Suprapubic skin (tissue), 4 donors: ENCODE measurements at regions not wholly inside any gene's neighbourhood (a gene's known extent, or its start where the extent isn't known, plus 50 kb on each side); places are given as distances from the start of the nearest gene placed in this dataset.

ENCODE experiments used
- DNase-seq, 2 donors: peaks; one replicate each; pipeline ENCODE4 v3.0.0-alpha.2; 2019; ENCODE audit warnings: low spot score in 2 of 2
- H3K27ac ChIP-seq: fragments of 200-600 bp; sonication (generic); one replicate; pipeline ENCODE4 v1.5.1; 2019
- H3K27me3 ChIP-seq: fragments of 200-600 bp; sonication (generic); one replicate; pipeline ENCODE4 v1.5.1; 2019
- H3K36me3 ChIP-seq: fragments of 200-600 bp; sonication (generic); one replicate; pipeline ENCODE4 v1.5.1; 2019
- H3K4me1 ChIP-seq: fragments of 200-600 bp; sonication (generic); one replicate; pipeline ENCODE4 v1.5.1; 2019
- H3K4me3 ChIP-seq: fragments of 200-600 bp; sonication (generic); one replicate; pipeline ENCODE4 v1.5.1; 2019; ENCODE audit warnings: mild to moderate bottlenecking
- H3K9me3 ChIP-seq: fragments of 200-600 bp; sonication (generic); one replicate; pipeline ENCODE4 v1.5.1; 2019
- EP300 ChIP-seq: sonication (generic); formaldehyde crosslinking; IDR thresholded peaks from one replicate; pipeline ENCODE4 v1.6.1; 2017; ENCODE audit warnings: antibody characterized with exemption
- POLR2A ChIP-seq, 2 donors: fragments of 450-650 bp; IDR thresholded peaks; one replicate each; pipeline ENCODE4 v1.6.1; 2017; ENCODE audit warnings: antibody characterized with exemption in 2 of 2, mild to moderate bottlenecking in 2 of 2, moderate library complexity in 2 of 2
- POLR2AphosphoS5 ChIP-seq, 3 donors: sonication (generic); formaldehyde crosslinking; IDR thresholded peaks; one replicate each; pipeline ENCODE4 v1.6.1; 2017; ENCODE audit warnings: antibody characterized with exemption in 3 of 3
- WGBS: methylation state at CpG from one replicate; pipeline ENCODE4 v1.1.5; 2018; 5-methylcytosine and 5-hydroxymethylcytosine counted together
- TF ChIP-seq, protein P1 (sequence below), 2 donors: fragments of 200-600 bp in 1 of 2; fragments of 450-650 bp in 1 of 2; sonication (generic) in 1 of 2; IDR thresholded peaks; one replicate each; pipeline ENCODE4 v1.5.1; 2016 to 2019; ENCODE audit warnings: antibody characterized with exemption in 2 of 2, mild to moderate bottlenecking in 1 of 2, moderate library complexity in 1 of 2

DNA sequence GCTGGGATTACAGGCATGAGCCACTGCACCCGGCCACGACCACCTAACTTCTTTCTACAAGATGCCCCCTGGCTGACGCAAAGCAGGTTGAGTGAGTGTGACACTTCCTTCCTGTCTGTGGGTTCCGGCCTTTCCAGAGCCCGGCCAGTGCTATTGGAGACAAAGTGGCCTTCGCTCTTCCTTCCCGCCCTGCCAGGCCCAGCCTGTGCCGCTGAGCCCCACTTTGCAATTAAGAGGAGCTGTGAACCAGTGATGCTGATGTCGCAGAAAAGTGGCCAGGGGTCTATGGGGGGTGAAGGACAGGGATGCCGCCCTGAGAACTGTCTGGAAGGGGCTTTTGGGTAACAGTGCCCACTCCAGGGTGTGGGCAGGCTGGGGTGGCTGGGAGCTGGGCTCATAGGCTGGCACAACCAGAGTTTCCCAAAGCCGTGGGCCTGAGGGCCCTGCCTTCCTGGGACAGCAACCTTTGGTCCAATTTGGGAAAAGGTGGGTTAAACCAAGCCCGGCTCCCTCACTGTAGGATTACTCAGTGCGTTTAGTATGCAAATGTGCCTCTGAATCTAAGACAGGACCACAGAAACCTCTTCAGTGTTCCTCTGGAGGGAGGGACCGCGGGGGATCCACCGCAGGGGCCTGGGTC, 174.9 kb downstream of the SEC14L1 start:
- Histone ChIP-seq H3K4me1 (peaks cover 57% of the 10 kb centered on the region), H3K9me3 (no peaks in the 10 kb centered on the region), H3K27ac (no peak overlapping the region), H3K36me3 (no peaks in the 10 kb centered on the region), H3K27me3 (no peaks in the 10 kb centered on the region), H3K4me3 (no peak overlapping the region)
- TF ChIP-seq EP300, result no peak
- no peak for TF ChIP-seq POLR2AphosphoS5 (IDR thresholded peaks at IDR 0.05)
- TF ChIP-seq, protein P1, sequence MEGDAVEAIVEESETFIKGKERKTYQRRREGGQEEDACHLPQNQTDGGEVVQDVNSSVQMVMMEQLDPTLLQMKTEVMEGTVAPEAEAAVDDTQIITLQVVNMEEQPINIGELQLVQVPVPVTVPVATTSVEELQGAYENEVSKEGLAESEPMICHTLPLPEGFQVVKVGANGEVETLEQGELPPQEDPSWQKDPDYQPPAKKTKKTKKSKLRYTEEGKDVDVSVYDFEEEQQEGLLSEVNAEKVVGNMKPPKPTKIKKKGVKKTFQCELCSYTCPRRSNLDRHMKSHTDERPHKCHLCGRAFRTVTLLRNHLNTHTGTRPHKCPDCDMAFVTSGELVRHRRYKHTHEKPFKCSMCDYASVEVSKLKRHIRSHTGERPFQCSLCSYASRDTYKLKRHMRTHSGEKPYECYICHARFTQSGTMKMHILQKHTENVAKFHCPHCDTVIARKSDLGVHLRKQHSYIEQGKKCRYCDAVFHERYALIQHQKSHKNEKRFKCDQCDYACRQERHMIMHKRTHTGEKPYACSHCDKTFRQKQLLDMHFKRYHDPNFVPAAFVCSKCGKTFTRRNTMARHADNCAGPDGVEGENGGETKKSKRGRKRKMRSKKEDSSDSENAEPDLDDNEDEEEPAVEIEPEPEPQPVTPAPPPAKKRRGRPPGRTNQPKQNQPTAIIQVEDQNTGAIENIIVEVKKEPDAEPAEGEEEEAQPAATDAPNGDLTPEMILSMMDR (IDR thresholded peaks at IDR 0.05), result no peak
- no peak for TF ChIP-seq POLR2A (IDR thresholded peaks at IDR 0.05)
- DNase-seq, result peak in 1 of 2 donors; percentile 61
- WGBS, result 88% methylated on average over 8 of the region's 16 CpGs

DNA sequence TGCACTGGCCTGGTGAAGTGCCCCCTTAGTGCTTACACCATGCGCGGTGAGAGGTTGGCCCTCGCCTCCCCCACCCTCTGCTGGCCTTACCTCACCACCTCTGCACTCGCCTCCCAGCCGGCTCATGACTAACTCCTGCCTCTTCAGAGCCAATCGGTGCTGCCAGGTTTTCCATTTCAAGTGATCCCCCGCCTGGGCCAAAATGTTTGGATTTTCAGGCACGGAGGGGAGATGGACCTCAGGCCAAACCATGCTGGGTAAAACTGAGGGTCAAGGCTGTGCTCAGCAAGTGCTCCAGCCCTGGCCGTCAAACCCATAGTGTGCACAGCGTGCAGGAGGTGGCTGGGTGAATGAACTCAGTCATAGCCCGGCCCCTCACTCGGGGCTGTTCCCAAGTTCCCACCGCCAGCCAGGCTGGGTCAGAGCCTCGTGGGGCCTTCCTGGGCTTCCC, 175.4 kb downstream of the SEC14L1 start:
- Histone ChIP-seq H3K36me3 (no peaks in the 10 kb centered on the region), H3K27me3 (no peaks in the 10 kb centered on the region), H3K4me3 (no peak overlapping the region), H3K27ac (no peak overlapping the region), H3K9me3 (no peaks in the 10 kb centered on the region), H3K4me1 (peaks cover 62% of the 10 kb centered on the region)
- WGBS, result 53% methylated on average over 11 of the region's 14 CpGs
- no peak for TF ChIP-seq POLR2AphosphoS5 (IDR thresholded peaks at IDR 0.05)
- TF ChIP-seq EP300, result no peak
- no peak for TF ChIP-seq POLR2A (IDR thresholded peaks at IDR 0.05)
- TF ChIP-seq, protein P1 (IDR thresholded peaks at IDR 0.05), result no peak
- peak; percentile 76 to 82 for DNase-seq

DNA sequence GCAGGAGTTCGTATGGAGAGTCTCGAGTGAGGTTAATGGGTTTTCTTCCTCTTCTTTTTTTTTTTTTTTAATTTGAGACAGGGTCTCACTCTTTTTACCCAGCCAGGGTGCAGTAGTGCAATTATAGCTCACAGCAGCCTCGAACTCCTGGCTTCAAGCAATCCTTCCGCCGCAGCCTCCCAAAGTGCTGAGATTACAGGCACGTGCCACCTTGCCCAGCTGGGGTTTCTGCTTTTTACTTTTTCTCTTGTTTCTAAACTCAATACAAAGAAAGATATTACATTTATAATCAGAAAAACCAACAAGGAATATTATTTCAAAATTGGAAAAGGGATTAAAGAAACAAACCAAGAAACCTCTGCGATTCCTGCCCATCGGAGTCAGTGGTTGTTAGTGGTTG, 175.9 kb downstream of the SEC14L1 start:
- Histone ChIP-seq H3K4me3 (no peak overlapping the region), H3K36me3 (no peaks in the 10 kb centered on the region), H3K4me1 (peaks cover 63% of the 10 kb centered on the region), H3K27ac (no peak overlapping the region), H3K27me3 (no peaks in the 10 kb centered on the region), H3K9me3 (no peaks in the 10 kb centered on the region)
- DNase-seq, result no peak
- TF ChIP-seq POLR2AphosphoS5 (IDR thresholded peaks at IDR 0.05), result no peak
- no peak for TF ChIP-seq POLR2A (IDR thresholded peaks at IDR 0.05)
- TF ChIP-seq, protein P1 (IDR thresholded peaks at IDR 0.05), result no peak
- TF ChIP-seq EP300, result no peak
- 89% methylated on average over 8 of the region's 8 CpGs for WGBS

DNA sequence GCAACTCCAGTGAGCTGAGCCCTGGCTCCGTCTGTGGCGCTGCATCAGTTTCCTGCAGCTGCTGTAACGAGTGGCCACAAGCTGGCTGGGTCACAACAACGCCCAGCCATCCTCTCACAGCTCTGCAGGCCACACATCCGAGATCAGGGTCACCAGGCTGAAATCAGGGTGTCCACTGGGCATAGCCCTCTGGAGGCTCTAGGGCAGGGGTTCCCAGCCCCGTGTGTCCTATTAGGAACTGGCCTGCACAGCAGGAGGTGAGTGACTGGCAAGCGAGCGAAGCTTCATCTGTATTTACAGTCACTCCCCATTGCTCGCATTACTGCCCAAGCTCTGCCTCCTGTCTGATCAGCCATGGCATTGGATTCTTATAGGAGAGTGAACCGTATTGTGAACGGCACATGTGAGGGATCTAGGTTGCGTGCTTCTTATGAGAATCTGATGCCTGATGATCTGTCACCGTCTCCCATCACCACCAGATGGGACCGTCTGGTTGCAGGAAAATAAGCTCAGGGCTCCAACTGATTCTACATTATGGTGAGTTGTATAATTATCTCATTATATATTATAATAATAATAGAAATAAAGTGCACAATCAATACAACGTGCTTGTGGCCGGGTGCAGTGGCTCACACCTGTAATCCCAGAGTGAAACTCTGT, 176.5 kb downstream of the SEC14L1 start:
- 91% methylated on average over 16 of the region's 16 CpGs for WGBS
- Histone ChIP-seq H3K27me3 (no peaks in the 10 kb centered on the region), H3K36me3 (no peaks in the 10 kb centered on the region), H3K27ac (no peak overlapping the region), H3K4me1 (peaks cover 69% of the 10 kb centered on the region), H3K4me3 (no peak overlapping the region), H3K9me3 (no peaks in the 10 kb centered on the region)
- no peak for TF ChIP-seq EP300
- TF ChIP-seq, protein P1 (IDR thresholded peaks at IDR 0.05), result no peak
- TF ChIP-seq POLR2AphosphoS5 (IDR thresholded peaks at IDR 0.05), result no peak
- TF ChIP-seq POLR2A (IDR thresholded peaks at IDR 0.05), result no peak
- peak in 1 of 2 donors; percentile 56 for DNase-seq

DNA sequence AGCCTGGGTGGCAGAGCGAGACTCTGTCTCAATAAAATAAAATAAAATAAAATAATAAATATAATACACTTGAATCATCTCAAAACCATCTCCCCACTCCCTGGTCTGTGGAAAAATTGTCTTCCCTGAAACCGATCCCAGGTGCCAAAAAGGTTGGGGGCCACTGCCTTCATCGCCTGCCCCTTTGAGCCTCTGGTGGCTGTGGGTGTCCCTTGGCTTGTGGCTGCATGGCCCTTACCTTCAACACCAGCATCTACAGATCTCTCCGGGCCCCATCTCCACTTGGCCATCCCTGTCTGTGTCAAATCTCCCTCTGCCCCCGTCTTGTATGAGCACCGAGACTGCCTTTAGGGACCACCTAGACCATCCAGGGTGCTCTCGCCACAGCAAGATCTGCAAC, 177.3 kb downstream of the SEC14L1 start:
- H3K27me3 ChIP-seq, result no peaks in the 10 kb centered on the region
- 97% methylated on average over 7 of the region's 7 CpGs for WGBS
- peaks cover 74% of the 10 kb centered on the region for H3K4me1 ChIP-seq
- no peaks in the 10 kb centered on the region for H3K36me3 ChIP-seq
- no peak overlapping the region for H3K4me3 ChIP-seq
- DNase-seq, result peak in 1 of 2 donors; percentile 58
- H3K9me3 ChIP-seq, result no peaks in the 10 kb centered on the region
- no peak overlapping the region for H3K27ac ChIP-seq
- TF ChIP-seq EP300 (no peak), POLR2AphosphoS5 (IDR thresholded peaks at IDR 0.05) (no peak), POLR2A (IDR thresholded peaks at IDR 0.05) (no peak)
- TF ChIP-seq, protein P1 (IDR thresholded peaks at IDR 0.05), result no peak
